Psoas muscle (tissue), 7 donors: ENCODE measurements at regions not wholly inside any gene's neighbourhood (a gene's known extent, or its start where the extent isn't known, plus 50 kb on each side); places are given as distances from the start of the nearest gene placed in this dataset.

Source experiments
- ATAC-seq, 4 donors: fragments of 200-7000 bp; cut with Tn5 transposase; one replicate each; pipeline ENCODE4 v1.9.1; 2020; ENCODE audit warnings: moderate library complexity in 3 of 4, mild to moderate bottlenecking in 2 of 4
- DNase-seq, 2 donors: peaks; one replicate each; pipeline ENCODE4 v3.0.0-alpha.2; 2020
- H3K27ac ChIP-seq: fragments of 200-600 bp; one replicate; pipeline ENCODE4 v1.8.0; 2022
- H3K27me3 ChIP-seq, 3 donors: fragments of 200-600 bp in 1 of 3; one replicate each; pipeline versions ENCODE4 v1.6.1 to v1.8.0; 2013 to 2022; ENCODE audit warnings: low read length in 2 of 3, mild to moderate bottlenecking in 2 of 3, moderate library complexity in 1 of 3; ENCODE audit not compliant: insufficient read depth in 3 of 3
- H3K36me3 ChIP-seq, 2 donors: fragments of 200-600 bp in 1 of 2; one replicate each; pipeline versions ENCODE4 v1.6.1 to v1.8.0; 2013 to 2022; ENCODE audit warnings: low read depth in 1 of 2, mild to moderate bottlenecking in 1 of 2, moderate library complexity in 1 of 2; ENCODE audit not compliant: insufficient read depth in 1 of 2
- H3K4me1 ChIP-seq: fragments of 200-600 bp; one replicate; pipeline ENCODE4 v1.8.0; 2022
- H3K4me3 ChIP-seq: fragments of 200-600 bp; one replicate; pipeline ENCODE4 v1.8.0; 2022; ENCODE audit warnings: mild to moderate bottlenecking
- H3K9me3 ChIP-seq: fragments of 200-600 bp; one replicate; pipeline ENCODE4 v1.8.0; 2022
- WGBS, 3 donors: extraction: QIAGEN DNeasy Blood & Tissue Kit; methylation state at CpG; one replicate each; pipeline versions ENCODE4 v1.1.6 to v1.1.7; 2013; 5-methylcytosine and 5-hydroxymethylcytosine counted together
- intact Hi-C, 2 donors: fragments of 100-400 bp; cut with DNase I; formaldehyde crosslinking; loops; one replicate each; pipeline versions ENCODE4 v1.11.0 to v1.14.2; 2022
- TF ChIP-seq, protein P1 (sequence below): fragments of 200-600 bp; IDR thresholded peaks from one replicate; pipeline ENCODE4 v1.8.0; 2022; ENCODE audit warnings: antibody characterized with exemption
- donor health status: healthy with polysubstance abuse.
- donor health status: DM: no; HTN: no; CAD: no; lungs with moderate emphysema.
- donor health status: Bipolar disorder and iron deficiency.
- donor health status: healthy.
- donor health status: DM: yes; HTN: yes; CAD: no.
- donor health status: DM: no; HTN: no; CAD: no.
- donor health status: DM: yes; HTN: yes; CAD: no.

DNA sequence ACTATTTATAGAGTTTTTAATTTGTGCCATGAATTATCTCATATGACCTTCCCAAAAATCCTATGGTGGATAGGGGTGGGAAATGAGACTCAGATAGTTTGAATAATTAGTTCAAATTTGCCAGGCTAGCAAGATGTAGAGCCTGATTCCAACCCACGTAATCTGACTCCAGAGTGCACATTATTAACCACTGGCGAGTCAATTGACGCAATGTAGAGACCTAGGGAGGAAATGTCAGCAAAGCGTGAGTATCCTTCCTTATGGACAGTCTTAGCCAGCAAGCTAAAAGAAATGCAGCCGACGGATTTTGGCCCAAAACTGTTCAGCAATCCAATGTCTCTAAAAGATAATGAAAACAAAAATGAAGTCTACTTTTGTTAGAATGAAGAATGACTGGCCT is 193.3 kb upstream of the KRR1 start:
- intact Hi-C loops, result no loop called here
- no peak for ATAC-seq
- DNase-seq, result no peak
- no peaks in the 10 kb centered on the region for H3K9me3 ChIP-seq
- TF ChIP-seq, protein P1, sequence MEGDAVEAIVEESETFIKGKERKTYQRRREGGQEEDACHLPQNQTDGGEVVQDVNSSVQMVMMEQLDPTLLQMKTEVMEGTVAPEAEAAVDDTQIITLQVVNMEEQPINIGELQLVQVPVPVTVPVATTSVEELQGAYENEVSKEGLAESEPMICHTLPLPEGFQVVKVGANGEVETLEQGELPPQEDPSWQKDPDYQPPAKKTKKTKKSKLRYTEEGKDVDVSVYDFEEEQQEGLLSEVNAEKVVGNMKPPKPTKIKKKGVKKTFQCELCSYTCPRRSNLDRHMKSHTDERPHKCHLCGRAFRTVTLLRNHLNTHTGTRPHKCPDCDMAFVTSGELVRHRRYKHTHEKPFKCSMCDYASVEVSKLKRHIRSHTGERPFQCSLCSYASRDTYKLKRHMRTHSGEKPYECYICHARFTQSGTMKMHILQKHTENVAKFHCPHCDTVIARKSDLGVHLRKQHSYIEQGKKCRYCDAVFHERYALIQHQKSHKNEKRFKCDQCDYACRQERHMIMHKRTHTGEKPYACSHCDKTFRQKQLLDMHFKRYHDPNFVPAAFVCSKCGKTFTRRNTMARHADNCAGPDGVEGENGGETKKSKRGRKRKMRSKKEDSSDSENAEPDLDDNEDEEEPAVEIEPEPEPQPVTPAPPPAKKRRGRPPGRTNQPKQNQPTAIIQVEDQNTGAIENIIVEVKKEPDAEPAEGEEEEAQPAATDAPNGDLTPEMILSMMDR, result no peak
- H3K36me3 ChIP-seq, result no peaks in the 10 kb centered on the region
- no peak overlapping the region for H3K27ac ChIP-seq
- H3K4me3 ChIP-seq, result no peak overlapping the region
- H3K27me3 ChIP-seq, result no peaks in the 10 kb centered on the region
- H3K4me1 ChIP-seq, result peaks cover 18% of the 10 kb centered on the region
- 70 to 85% (median 76%) methylated on average over 6 of the region's 6 CpGs for WGBS, 3 donors

DNA sequence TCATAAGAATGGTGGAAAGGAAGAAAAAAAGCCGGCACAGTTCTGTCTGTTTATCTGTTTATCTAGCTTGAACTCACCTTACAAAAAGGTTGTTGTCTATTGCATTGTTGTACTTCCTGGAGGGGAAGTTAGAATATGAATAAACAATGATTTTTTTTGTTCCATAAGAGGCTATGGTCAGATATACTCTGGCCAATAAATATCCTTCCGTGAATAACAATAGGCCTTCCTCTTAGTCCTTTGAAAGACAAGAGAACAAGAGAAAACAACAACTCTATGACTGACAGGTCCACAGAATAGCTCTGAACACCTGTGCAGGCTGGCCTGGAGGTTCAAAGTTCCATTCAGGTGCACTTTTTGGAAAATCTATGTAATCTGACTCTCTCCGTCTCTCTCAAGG is 192.8 kb upstream of the KRR1 start:
- TF ChIP-seq, protein P1, result no peak
- Histone ChIP-seq H3K9me3 (no peaks in the 10 kb centered on the region), H3K36me3 (no peaks in the 10 kb centered on the region), H3K27ac (no peak overlapping the region), H3K4me1 (peaks cover 18% of the 10 kb centered on the region), H3K4me3 (no peak overlapping the region), H3K27me3 (no peaks in the 10 kb centered on the region)
- ATAC-seq (no peak), DNase-seq (no peak)
- WGBS, 3 donors, result 65 to 79% (median 78%) methylated on average over 3 of the region's 3 CpGs
- intact Hi-C loops, result no loop called here

GRCh38 chr12:75703131-75703530 is 191.7 kb upstream of the KRR1 start:
- no peak for DNase-seq
- Histone ChIP-seq H3K36me3 (no peaks in the 10 kb centered on the region), H3K27ac (no peak overlapping the region), H3K4me1 (peaks cover 18% of the 10 kb centered on the region), H3K9me3 (no peaks in the 10 kb centered on the region), H3K4me3 (no peak overlapping the region), H3K27me3 (no peaks in the 10 kb centered on the region)
- TF ChIP-seq, protein P1, result no peak
- no peak for ATAC-seq
- intact Hi-C loops, result no loop called here

DNA sequence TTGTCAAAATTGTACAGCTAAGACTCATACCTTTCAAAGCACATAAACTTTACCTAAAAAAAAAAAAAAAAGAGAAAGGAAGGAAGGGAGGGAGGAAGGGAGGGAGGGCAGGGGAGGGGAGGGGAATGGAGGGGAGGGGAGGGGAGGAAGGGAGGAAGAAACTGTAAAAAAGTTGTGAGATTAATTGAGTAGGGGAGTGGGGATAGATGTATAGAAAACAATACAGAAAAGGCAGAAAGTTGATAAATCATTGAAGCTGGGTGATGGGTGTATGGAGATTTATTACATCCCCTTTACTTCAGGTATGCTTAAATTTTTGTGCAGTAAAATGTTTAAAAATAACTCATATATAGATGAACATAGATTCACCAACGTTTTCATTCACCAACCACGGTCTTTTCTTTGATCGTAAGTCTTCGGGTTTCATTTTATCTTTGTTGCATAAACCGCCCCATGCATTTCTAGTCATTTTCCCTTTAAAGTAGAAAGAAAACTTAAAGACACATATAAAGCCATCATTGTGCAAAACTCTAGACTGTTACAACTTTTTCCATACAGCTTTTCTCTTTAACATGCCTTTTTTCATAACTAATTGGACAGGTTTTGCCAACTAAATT is 191.2 kb upstream of the KRR1 start:
- 42 to 73% (median 45%) methylated on average over 5 of the region's 5 CpGs for WGBS, 3 donors
- Histone ChIP-seq H3K27ac (no peak overlapping the region), H3K4me3 (no peak overlapping the region), H3K9me3 (no peaks in the 10 kb centered on the region), H3K4me1 (peaks cover 18% of the 10 kb centered on the region), H3K36me3 (no peaks in the 10 kb centered on the region), H3K27me3 (no peaks in the 10 kb centered on the region)
- ATAC-seq (no peak), DNase-seq (no peak)
- intact Hi-C loops, result no loop called here
- TF ChIP-seq, protein P1, result no peak

- Histone ChIP-seq H3K36me3 (no peaks in the 10 kb centered on the region), H3K4me1 (peaks cover 14% of the 10 kb centered on the region), H3K27ac (no peak overlapping the region), H3K9me3 (no peaks in the 10 kb centered on the region), H3K4me3 (no peak overlapping the region), H3K27me3 (no peaks in the 10 kb centered on the region)
- intact Hi-C loops, result no loop called here
- ATAC-seq, result no peak
- WGBS, 3 donors, result 73 to 87% (median 84%) methylated on average over 2 of the region's 2 CpGs
- TF ChIP-seq, protein P1, result no peak
- no peak for DNase-seq
Observed at GRCh38 chr12:75701859-75702258, 190.4 kb upstream of the KRR1 start.
